A673 (cell line): ENCODE measurements at regions not wholly inside any gene's neighbourhood (a gene's known extent, or its start where the extent isn't known, plus 50 kb on each side); places are given as distances from the start of the nearest gene placed in this dataset.

Experiments
- BruUV-seq: library from RNA; stranded (reverse); fragments of 400-500 nt; replicated peaks from 2 replicates; lab custom pipeline; 2021; lab: Mats Ljungman, UMichigan
- CTCF ChIA-PET: fragments of 300-600 bp; sonication (Branson Sonifier 250); formaldehyde crosslinking; loops from one replicate; lab custom pipeline; 2022; ENCODE audit warnings: antibody characterized with exemption; lab: Charles Lee
- POLR2A ChIA-PET: fragments of 300-600 bp; sonication (Branson Sonifier 250); formaldehyde crosslinking; loops from one replicate; lab custom pipeline; 2022; ENCODE audit warnings: antibody characterized with exemption; ENCODE audit not compliant: low non-redundant PET; lab: Charles Lee
- DNase-seq: peaks from one replicate; pipeline ENCODE4 v3.0.0-alpha.2; 2015; ENCODE audit warnings: low spot score
- H3K27ac ChIP-seq: fragments of 200-600 bp; sonication (generic); 2 replicates; pipeline ENCODE4 v1.5.1; 2016; ENCODE audit warnings: mixed run types, low read depth, mild to moderate bottlenecking, mixed read lengths, antibody characterized with exemption, low read length; ENCODE audit not compliant: poor library complexity, severe bottlenecking
- H3K27me3 ChIP-seq: fragments of 200-600 bp; sonication (generic); replicated peaks from 2 replicates; pipeline ENCODE4 v1.6.1; 2017; ENCODE audit warnings: mixed run types, low read depth, mild to moderate bottlenecking, mixed read lengths, antibody characterized with exemption, low read length; ENCODE audit not compliant: insufficient read depth, poor library complexity
- H3K36me3 ChIP-seq: fragments of 200-600 bp; sonication (generic); 2 replicates; pipeline ENCODE4 v1.6.1; 2016; ENCODE audit warnings: mixed run types, mild to moderate bottlenecking, mixed read lengths, antibody characterized with exemption, low read length; ENCODE audit not compliant: insufficient read depth, poor library complexity, severe bottlenecking
- H3K4me1 ChIP-seq: fragments of 200-600 bp; sonication (generic); 2 replicates; pipeline ENCODE4 v1.6.1; 2017; ENCODE audit warnings: mixed run types, mild to moderate bottlenecking, mixed read lengths, antibody characterized with exemption, low read length; ENCODE audit not compliant: insufficient read depth, poor library complexity, severe bottlenecking
- H3K4me3 ChIP-seq: fragments of 200-600 bp; sonication (generic); 2 replicates; pipeline ENCODE4 v1.5.1; 2016; ENCODE audit warnings: low read depth, mixed run types, mild to moderate bottlenecking, mixed read lengths, low read length; ENCODE audit not compliant: poor library complexity, severe bottlenecking
- H3K9me3 ChIP-seq: fragments of 200-600 bp; sonication (generic); 2 replicates; pipeline ENCODE4 v1.6.1; 2016; ENCODE audit warnings: mixed run types, low read depth, mild to moderate bottlenecking, mixed read lengths, antibody characterized with exemption, low read length; ENCODE audit not compliant: poor library complexity, severe bottlenecking
- EZH2 ChIP-seq: fragments of 200-600 bp; sonication (generic); IDR thresholded peaks from 2 replicates; pipeline ENCODE4 v1.6.1; 2017; ENCODE audit warnings: borderline replicate concordance, low read depth, mild to moderate bottlenecking, mixed read lengths, antibody characterized with exemption, low read length; ENCODE audit not compliant: poor library complexity, severe bottlenecking
- intact Hi-C: fragments of 100-400 bp; cut with micrococcal nuclease; formaldehyde crosslinking; loops from one replicate; pipeline ENCODE4 v1.10.0; 2022; ENCODE audit not compliant: unreplicated experiment
- TF ChIP-seq, protein P1 (sequence below): fragments of 300-800, 200-600 bp; sonication (generic); conservative IDR thresholded peaks from 2 replicates; pipeline ENCODE4 v1.5.1; 2017; ENCODE audit warnings: low read depth, mild to moderate bottlenecking, antibody characterized with exemption, low read length, moderate library complexity, mixed read lengths

DNA sequence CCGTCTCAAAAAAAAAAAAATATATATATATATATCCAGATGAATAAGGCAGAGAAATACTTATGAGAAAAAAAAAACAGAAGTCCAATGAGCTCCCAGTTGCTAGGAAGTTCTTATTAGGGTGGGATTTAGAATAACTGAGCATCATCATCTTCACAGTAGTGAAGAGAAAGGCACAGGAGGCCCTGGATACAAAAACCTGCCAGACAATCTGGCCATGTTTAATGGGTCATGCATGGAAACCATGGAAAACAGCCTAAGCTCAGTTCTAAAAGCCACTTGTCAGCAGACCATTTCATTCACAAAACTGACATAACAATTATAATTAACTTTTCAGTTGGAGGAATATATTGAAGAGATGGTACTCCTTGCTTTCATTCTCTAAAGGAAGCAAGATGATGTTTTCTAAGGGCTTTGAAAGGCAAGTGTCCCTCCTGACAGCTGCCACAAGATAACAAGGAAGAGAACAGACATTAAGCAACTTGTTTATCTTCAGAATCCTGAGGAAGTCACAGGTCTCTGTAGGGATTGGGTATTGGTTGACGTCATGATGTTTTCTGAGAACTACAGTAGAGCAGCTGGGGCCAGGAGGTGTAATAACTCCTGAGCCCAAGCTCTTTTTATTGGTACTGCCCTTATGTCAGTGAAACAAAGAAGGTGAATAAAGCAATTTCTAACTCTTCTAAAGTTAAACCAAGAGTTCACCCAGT is 463.1 kb downstream of the DMAC1 start:
- POLR2A ChIA-PET, result interaction anchor here (0.6 kb wide), 1 partner anchor 90 kb away, joined by 3 read pairs; no protein-coding TSS in a partner anchor
- Histone ChIP-seq H3K9me3 (no peaks in the 10 kb centered on the region), H3K4me3 (no peak overlapping the region), H3K27ac (no peak overlapping the region), H3K36me3 (no peaks in the 10 kb centered on the region), H3K4me1 (peaks cover 26% of the 10 kb centered on the region), H3K27me3 (no peaks in the 10 kb centered on the region)
- no peak for TF ChIP-seq EZH2
- TF ChIP-seq, protein P1, sequence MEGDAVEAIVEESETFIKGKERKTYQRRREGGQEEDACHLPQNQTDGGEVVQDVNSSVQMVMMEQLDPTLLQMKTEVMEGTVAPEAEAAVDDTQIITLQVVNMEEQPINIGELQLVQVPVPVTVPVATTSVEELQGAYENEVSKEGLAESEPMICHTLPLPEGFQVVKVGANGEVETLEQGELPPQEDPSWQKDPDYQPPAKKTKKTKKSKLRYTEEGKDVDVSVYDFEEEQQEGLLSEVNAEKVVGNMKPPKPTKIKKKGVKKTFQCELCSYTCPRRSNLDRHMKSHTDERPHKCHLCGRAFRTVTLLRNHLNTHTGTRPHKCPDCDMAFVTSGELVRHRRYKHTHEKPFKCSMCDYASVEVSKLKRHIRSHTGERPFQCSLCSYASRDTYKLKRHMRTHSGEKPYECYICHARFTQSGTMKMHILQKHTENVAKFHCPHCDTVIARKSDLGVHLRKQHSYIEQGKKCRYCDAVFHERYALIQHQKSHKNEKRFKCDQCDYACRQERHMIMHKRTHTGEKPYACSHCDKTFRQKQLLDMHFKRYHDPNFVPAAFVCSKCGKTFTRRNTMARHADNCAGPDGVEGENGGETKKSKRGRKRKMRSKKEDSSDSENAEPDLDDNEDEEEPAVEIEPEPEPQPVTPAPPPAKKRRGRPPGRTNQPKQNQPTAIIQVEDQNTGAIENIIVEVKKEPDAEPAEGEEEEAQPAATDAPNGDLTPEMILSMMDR, result no peak
- no TSS peak for BruUV-seq
- intact Hi-C loops, result loop anchor here (10.0 kb wide), 1 partner anchor 162 kb away; no protein-coding TSS in a partner anchor
- DNase-seq, result no peak
- CTCF ChIA-PET, result no interaction called here

DNA sequence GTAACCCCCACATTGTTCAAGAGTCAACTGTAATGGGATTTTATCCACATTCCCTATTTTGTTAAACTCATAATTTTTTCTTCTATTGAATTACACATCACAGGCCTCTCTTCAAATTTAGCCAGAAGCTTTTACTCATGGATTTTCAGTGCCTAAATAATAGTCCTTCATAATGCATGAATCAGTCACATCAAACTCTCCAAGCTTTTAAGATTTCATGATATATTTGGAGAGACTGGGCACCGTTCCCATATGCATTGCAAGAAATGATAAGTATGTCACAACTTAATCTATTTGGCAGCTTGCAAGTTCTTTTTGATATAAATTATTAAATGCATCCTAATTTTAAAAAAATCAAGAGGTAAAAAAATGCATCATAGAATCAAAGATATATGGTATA is 465.9 kb downstream of the DMAC1 start:
- no peaks in the 10 kb centered on the region for H3K27me3 ChIP-seq
- ChIA-PET POLR2A (no interaction called here), CTCF (no interaction called here)
- DNase-seq, result peak; percentile 55
- H3K4me3 ChIP-seq, result no peak overlapping the region
- H3K27ac ChIP-seq, result no peak overlapping the region
- no TSS peak for BruUV-seq
- H3K9me3 ChIP-seq, result no peaks in the 10 kb centered on the region
- intact Hi-C loops, result loop anchor here (5.0 to 10.0 kb wide), 2 partner anchors 56 to 159 kb away; no protein-coding TSS in a partner anchor
- H3K36me3 ChIP-seq, result no peaks in the 10 kb centered on the region
- H3K4me1 ChIP-seq, result peaks cover 26% of the 10 kb centered on the region
- no peak for TF ChIP-seq EZH2
- TF ChIP-seq, protein P1, result no peak

DNA sequence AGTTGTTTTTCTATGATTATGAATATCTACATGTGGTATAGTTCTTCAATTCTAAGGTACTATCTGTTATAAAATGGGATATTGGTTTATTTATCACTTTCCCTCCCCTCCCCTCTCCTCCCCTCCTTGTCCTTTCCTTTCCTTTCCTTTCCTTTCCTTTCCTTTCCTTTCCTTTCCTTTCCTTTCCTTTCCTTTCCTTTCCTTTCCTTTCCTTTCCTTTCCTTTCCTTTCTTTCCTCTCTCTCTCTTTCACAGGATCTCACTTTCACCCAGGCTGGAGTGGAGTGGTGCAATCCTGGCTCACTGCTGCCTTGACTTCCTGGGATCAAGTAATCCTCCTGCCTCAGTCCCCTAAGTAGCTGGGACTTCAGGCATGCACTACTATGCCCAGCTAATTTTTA is 466.8 kb downstream of the DMAC1 start:
- intact Hi-C loops, result loop anchor here (5.0 to 10.0 kb wide), 2 partner anchors 55 to 158 kb away; no protein-coding TSS in a partner anchor
- BruUV-seq, result no TSS peak
- POLR2A ChIA-PET, result no interaction called here
- no peak for TF ChIP-seq EZH2
- TF ChIP-seq, protein P1, result no peak
- no peak for DNase-seq
- Histone ChIP-seq H3K27ac (no peak overlapping the region), H3K27me3 (no peaks in the 10 kb centered on the region), H3K36me3 (no peaks in the 10 kb centered on the region), H3K9me3 (no peaks in the 10 kb centered on the region), H3K4me1 (peaks cover 26% of the 10 kb centered on the region), H3K4me3 (no peak overlapping the region)
- CTCF ChIA-PET, result no interaction called here
